H9 (cell line): ENCODE measurements at regions not wholly inside any gene's neighbourhood (a gene's known extent, or its start where the extent isn't known, plus 50 kb on each side); places are given as distances from the start of the nearest gene placed in this dataset.

Experiments
- DNase-seq: peaks from one replicate; pipeline ENCODE4 v3.0.0-alpha.2; 2017
- H2AFZ ChIP-seq: one replicate; pipeline ENCODE4 v1.6.1; 2013; ENCODE audit warnings: mild to moderate bottlenecking, low read length, control low read depth, moderate library complexity
- H2AK5ac ChIP-seq: 2 replicates; pipeline ENCODE4 v1.6.1; 2013; ENCODE audit warnings: low read length, control low read depth, mixed read lengths; ENCODE audit not compliant: insufficient read length
- H2BK120ac ChIP-seq: one replicate; pipeline ENCODE4 v1.6.1; 2013; ENCODE audit warnings: low read depth, mild to moderate bottlenecking, low read length, control low read depth, inconsistent platforms; ENCODE audit not compliant: poor library complexity, severe bottlenecking
- H2BK12ac ChIP-seq: 2 replicates; pipeline ENCODE4 v1.6.1; 2013; ENCODE audit warnings: low read length, control low read depth, mixed read lengths, low read depth; ENCODE audit not compliant: insufficient read length
- H2BK15ac ChIP-seq: 2 replicates; pipeline ENCODE4 v1.6.1; 2013; ENCODE audit warnings: low read depth, low read length, control low read depth
- H2BK20ac ChIP-seq: one replicate; pipeline ENCODE4 v1.6.1; 2013; ENCODE audit warnings: low read depth, mild to moderate bottlenecking, low read length, control low read depth, inconsistent platforms; ENCODE audit not compliant: poor library complexity, severe bottlenecking
- H2BK5ac ChIP-seq: 2 replicates; pipeline ENCODE4 v1.6.1; 2013; ENCODE audit warnings: low read length, control low read depth, mixed read lengths; ENCODE audit not compliant: insufficient read length
- H3K14ac ChIP-seq: 2 replicates; pipeline ENCODE4 v1.6.1; 2013; ENCODE audit warnings: low read length, control low read depth; ENCODE audit not compliant: insufficient read depth
- H3K18ac ChIP-seq: 2 replicates; pipeline ENCODE4 v1.6.1; 2013; ENCODE audit warnings: low read depth, mild to moderate bottlenecking, mixed read lengths, low read length, control low read depth; ENCODE audit not compliant: insufficient read length
- H3K23ac ChIP-seq: 2 replicates; pipeline ENCODE4 v1.6.1; 2013; ENCODE audit warnings: low read length, control low read depth, mixed read lengths, low read depth; ENCODE audit not compliant: insufficient read length
- H3K23me2 ChIP-seq: 2 replicates; pipeline ENCODE4 v1.6.1; 2013; ENCODE audit warnings: low read depth, mild to moderate bottlenecking, mixed read lengths, low read length, control low read depth; ENCODE audit not compliant: insufficient read length, poor library complexity, severe bottlenecking
- H3K27ac ChIP-seq: 2 replicates; pipeline ENCODE4 v1.5.1; 2013; ENCODE audit warnings: low read length, control low read depth, mixed read lengths, low read depth; ENCODE audit not compliant: insufficient read length
- H3K27me3 ChIP-seq: 2 replicates; pipeline ENCODE4 v1.6.1; 2013; ENCODE audit warnings: low read length, control low read depth, inconsistent platforms; ENCODE audit not compliant: insufficient read depth
- H3K4ac ChIP-seq: 2 replicates; pipeline ENCODE4 v1.6.1; 2013; ENCODE audit warnings: low read depth, mild to moderate bottlenecking, control low read depth, inconsistent platforms, low read length, moderate library complexity
- H3K4me1 ChIP-seq: 2 replicates; pipeline ENCODE4 v1.6.1; 2013; ENCODE audit warnings: low read length, control low read depth, inconsistent platforms; ENCODE audit not compliant: insufficient read depth
- H3K4me2 ChIP-seq: 2 replicates; pipeline ENCODE4 v1.6.1; 2013; ENCODE audit warnings: low read length, control low read depth, mixed read lengths; ENCODE audit not compliant: insufficient read length, insufficient read depth
- H3K56ac ChIP-seq: 2 replicates; pipeline ENCODE4 v1.6.1; 2013; ENCODE audit warnings: low read depth, mild to moderate bottlenecking, mixed read lengths, low read length, control low read depth; ENCODE audit not compliant: insufficient read length
- H3K79me1 ChIP-seq: 2 replicates; pipeline ENCODE4 v1.6.1; 2013; ENCODE audit warnings: low read depth, mild to moderate bottlenecking, moderate library complexity, low read length, control low read depth, inconsistent platforms; ENCODE audit not compliant: insufficient read depth, poor library complexity, severe bottlenecking
- H3K79me2 ChIP-seq: 2 replicates; pipeline ENCODE4 v1.6.1; 2013; ENCODE audit warnings: low read length, control low read depth, inconsistent platforms; ENCODE audit not compliant: insufficient read depth
- H3K9ac ChIP-seq: 2 replicates; pipeline ENCODE4 v1.6.1; 2013; ENCODE audit warnings: low read length, control low read depth, mixed read lengths; ENCODE audit not compliant: insufficient read length; ENCODE audit errors: extremely low read depth
- H3K9me3 ChIP-seq: one replicate; pipeline ENCODE4 v1.6.1; 2013; ENCODE audit warnings: low read depth, low read length, inconsistent platforms; ENCODE audit not compliant: control insufficient read depth
- H3T11ph ChIP-seq: one replicate; pipeline ENCODE4 v1.6.1; 2013; ENCODE audit warnings: mild to moderate bottlenecking, low read length, control low read depth, inconsistent platforms
- H4K20me1 ChIP-seq: one replicate; pipeline ENCODE4 v1.6.1; 2013; ENCODE audit not compliant: control insufficient read depth, insufficient read length, insufficient read depth
- H4K5ac ChIP-seq: 2 replicates; pipeline ENCODE4 v1.6.1; 2013; ENCODE audit warnings: low read depth, mild to moderate bottlenecking, mixed read lengths, low read length, control low read depth; ENCODE audit not compliant: insufficient read length
- H4K8ac ChIP-seq: replicated peaks from 2 replicates; pipeline ENCODE4 v1.6.1; 2013; ENCODE audit warnings: low read length, control low read depth, mixed read lengths, low read depth; ENCODE audit not compliant: insufficient read length
- H4K91ac ChIP-seq: 2 replicates; pipeline ENCODE4 v1.6.1; 2013; ENCODE audit warnings: low read depth, mild to moderate bottlenecking, moderate library complexity, mixed read lengths, low read length, control low read depth; ENCODE audit not compliant: insufficient read length
- H3K27ac Mint-ChIP-seq, 3 experiments: 2 replicates in 2 of 3; 3 replicates in 1 of 3; pipeline ENCODE4 v1.8.0; 2020 to 2021; ENCODE audit warnings: mixed read lengths in 3 of 3, mild to moderate bottlenecking in 1 of 3, moderate library complexity in 1 of 3
- H3K27me3 Mint-ChIP-seq: 2 replicates; pipeline ENCODE4 v1.8.0; 2021; ENCODE audit warnings: low read depth, mild to moderate bottlenecking, moderate library complexity, mixed read lengths
- H3K36me3 Mint-ChIP-seq, 3 experiments: 2 replicates in 2 of 3; 3 replicates in 1 of 3; pipeline ENCODE4 v1.8.0; 2020 to 2021; ENCODE audit warnings: low read depth in 3 of 3, mixed read lengths in 3 of 3; ENCODE audit not compliant: insufficient read depth in 1 of 3
- H3K4me1 Mint-ChIP-seq, 2 experiments: 2 replicates each; pipeline ENCODE4 v1.8.0; 2020; ENCODE audit warnings: mixed read lengths in 2 of 2
- H3K4me3 Mint-ChIP-seq, 2 experiments: 2 replicates in 1 of 2; 3 replicates in 1 of 2; pipeline ENCODE4 v1.8.0; 2020 to 2021; ENCODE audit warnings: mild to moderate bottlenecking in 2 of 2, mixed read lengths in 2 of 2, moderate library complexity in 1 of 2
- H3K9me3 Mint-ChIP-seq, 2 experiments: 2 replicates in 1 of 2; 3 replicates in 1 of 2; pipeline ENCODE4 v1.8.0; 2020; ENCODE audit warnings: mild to moderate bottlenecking in 2 of 2, mixed read lengths in 2 of 2, moderate library complexity in 1 of 2
- WGBS: extraction: QIAGEN DNeasy Blood & Tissue Kit; methylation state at CpG from one replicate; pipeline ENCODE4 v1.1.7; 2013; ENCODE audit warnings: missing lambda C conversion rate, low lambda C conversion rate, mixed read lengths; ENCODE audit not compliant: insufficient read length; ENCODE audit errors: extremely low coverage; 5-methylcytosine and 5-hydroxymethylcytosine counted together
- TF ChIP-seq, protein P1 (sequence below): fragments of 200-600 bp; sonication (generic); conservative IDR thresholded peaks from 3 replicates; pipeline ENCODE4 v1.8.0; 2021; ENCODE audit warnings: antibody characterized with exemption, mild to moderate bottlenecking

- Mint-ChIP-seq H3K27ac (no peak overlapping the region), H3K9me3 (peaks cover 0 to 12% of the 10 kb centered on the region in 2 experiments; a peak in 4 of 5 replicates), H3K27me3 (no peaks in the 10 kb centered on the region; the same call in 1 of the 2 replicates), H3K36me3 (peaks cover 0 to 10% (median 2%) of the 10 kb centered on the region in 3 experiments; a peak in 2 of 7 replicates), H3K4me1 (no peaks in the 10 kb centered on the region), H3K4me3 (no peak overlapping the region)
- Histone ChIP-seq H3K14ac (no peak overlapping the region), H3K4ac (no peak overlapping the region), H3K79me2 (no peaks in the 10 kb centered on the region), H2BK5ac (no peak overlapping the region), H3K23ac (no peak overlapping the region), H3T11ph (no peak overlapping the region), H3K9me3 (no peaks in the 10 kb centered on the region), H3K79me1 (no peaks in the 10 kb centered on the region), H3K23me2 (no peaks in the 10 kb centered on the region), H4K91ac (no peak overlapping the region), H3K56ac (no peak overlapping the region), H3K27ac (no peak overlapping the region), H3K18ac (no peak overlapping the region), H3K27me3 (no peaks in the 10 kb centered on the region), H4K5ac (no peak overlapping the region), H4K20me1 (no peaks in the 10 kb centered on the region), H2AFZ (no peak overlapping the region), H3K4me2 (no peak overlapping the region), H2BK15ac (no peak overlapping the region), H3K9ac (no peak overlapping the region), H4K8ac (no peak overlapping the region), H2BK20ac (no peak overlapping the region), H2BK120ac (no peak overlapping the region), H2BK12ac (no peak overlapping the region), H3K4me1 (no peaks in the 10 kb centered on the region), H2AK5ac (no peak overlapping the region)
- TF ChIP-seq, protein P1, sequence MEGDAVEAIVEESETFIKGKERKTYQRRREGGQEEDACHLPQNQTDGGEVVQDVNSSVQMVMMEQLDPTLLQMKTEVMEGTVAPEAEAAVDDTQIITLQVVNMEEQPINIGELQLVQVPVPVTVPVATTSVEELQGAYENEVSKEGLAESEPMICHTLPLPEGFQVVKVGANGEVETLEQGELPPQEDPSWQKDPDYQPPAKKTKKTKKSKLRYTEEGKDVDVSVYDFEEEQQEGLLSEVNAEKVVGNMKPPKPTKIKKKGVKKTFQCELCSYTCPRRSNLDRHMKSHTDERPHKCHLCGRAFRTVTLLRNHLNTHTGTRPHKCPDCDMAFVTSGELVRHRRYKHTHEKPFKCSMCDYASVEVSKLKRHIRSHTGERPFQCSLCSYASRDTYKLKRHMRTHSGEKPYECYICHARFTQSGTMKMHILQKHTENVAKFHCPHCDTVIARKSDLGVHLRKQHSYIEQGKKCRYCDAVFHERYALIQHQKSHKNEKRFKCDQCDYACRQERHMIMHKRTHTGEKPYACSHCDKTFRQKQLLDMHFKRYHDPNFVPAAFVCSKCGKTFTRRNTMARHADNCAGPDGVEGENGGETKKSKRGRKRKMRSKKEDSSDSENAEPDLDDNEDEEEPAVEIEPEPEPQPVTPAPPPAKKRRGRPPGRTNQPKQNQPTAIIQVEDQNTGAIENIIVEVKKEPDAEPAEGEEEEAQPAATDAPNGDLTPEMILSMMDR: no peak
- no CpG with 5 or more reads among the region's 3 CpGs for WGBS
- DNase-seq: no peak
These were observed 283.3 kb downstream of the RPL10L start for GRCh38 chr14:46368275-46368674.
